HEK293 (cell line): ENCODE measurements at regions not wholly inside any gene's neighbourhood (a gene's known extent, or its start where the extent isn't known, plus 50 kb on each side); places are given as distances from the start of the nearest gene placed in this dataset.

Experiments
- ATF2 ChIP-seq: fragments of 450-650 bp; formaldehyde crosslinking; IDR thresholded peaks from 2 replicates; pipeline ENCODE4 v1.5.1; 2016; ENCODE audit warnings: missing biosample characterization, missing genetic modification characterization, low read depth
- CTCF ChIP-seq: fragments of 450-650 bp; formaldehyde crosslinking; IDR thresholded peaks from 2 replicates; pipeline ENCODE4 v1.5.1; 2016; ENCODE audit warnings: missing biosample characterization, missing genetic modification characterization
- GLIS1 ChIP-seq: fragments of 450-650 bp; formaldehyde crosslinking; IDR thresholded peaks from 2 replicates; pipeline ENCODE4 v1.5.1; 2016; ENCODE audit warnings: missing biosample characterization, missing genetic modification characterization
- PBX3 ChIP-seq: sonication (generic); formaldehyde crosslinking; IDR thresholded peaks from 2 replicates; pipeline ENCODE4 v1.8.1; 2022; ENCODE audit warnings: mild to moderate bottlenecking, moderate library complexity, missing genetic modification reagents
- YY1 ChIP-seq: fragments of 450-650 bp; formaldehyde crosslinking; IDR thresholded peaks from 2 replicates; pipeline ENCODE4 v1.5.1; 2018; ENCODE audit warnings: missing biosample characterization, missing genetic modification characterization
- ZBTB7A ChIP-seq: fragments of 450-650 bp; formaldehyde crosslinking; IDR thresholded peaks from 2 replicates; pipeline ENCODE4 v1.5.1; 2016; ENCODE audit warnings: low read depth, missing biosample characterization, missing genetic modification characterization
- ZFP3 ChIP-seq: fragments of 450-650 bp; formaldehyde crosslinking; IDR thresholded peaks from 2 replicates; pipeline ENCODE4 v1.5.1; 2016; ENCODE audit warnings: low read depth, missing biosample characterization, missing genetic modification characterization
- ZNF114 ChIP-seq: fragments of 450-650 bp; formaldehyde crosslinking; IDR thresholded peaks from 2 replicates; pipeline ENCODE4 v1.5.0; 2017; ENCODE audit warnings: missing biosample characterization, missing genetic modification characterization
- ZNF629 ChIP-seq: fragments of 450-650 bp; formaldehyde crosslinking; IDR thresholded peaks from 2 replicates; pipeline ENCODE4 v1.5.1; 2017; ENCODE audit warnings: missing biosample characterization, missing genetic modification characterization

GRCh38 chr5:125148706-125149105, 402.3 kb upstream of the ZNF608 start:
- TF ChIP-seq ZNF629 (tag by site-specific recombination) (no peak), ATF2 (no peak), YY1 (tag by site-specific recombination) (no peak), PBX3 (no peak), ZBTB7A (tag by site-specific recombination) (no peak), ZFP3 (tag by site-specific recombination) (no peak), CTCF (tag by site-specific recombination) (no peak), GLIS1 (no peak), ZNF114 (tag by site-specific recombination) (no peak)
